Chondrocyte (in vitro differentiated cells): ENCODE measurements at regions not wholly inside any gene's neighbourhood (a gene's known extent, or its start where the extent isn't known, plus 50 kb on each side); places are given as distances from the start of the nearest gene placed in this dataset.

Source experiments
- DNase-seq: peaks from one replicate; pipeline ENCODE4 v3.0.0; 2021; ENCODE audit warnings: mixed read lengths, low spot score
- H3K27ac Mint-ChIP-seq: one replicate; pipeline ENCODE4 v1.8.0; 2021; ENCODE audit warnings: mild to moderate bottlenecking, moderate library complexity, mixed read lengths; ENCODE audit not compliant: unreplicated experiment
- H3K27me3 Mint-ChIP-seq: 2 replicates; pipeline ENCODE4 v1.8.0; 2021; ENCODE audit warnings: low read depth, mixed read lengths
- H3K36me3 Mint-ChIP-seq: 2 replicates; pipeline ENCODE4 v1.8.0; 2021; ENCODE audit warnings: low read depth, mixed read lengths
- H3K4me1 Mint-ChIP-seq: 2 replicates; pipeline ENCODE4 v1.8.0; 2021; ENCODE audit warnings: low read depth, mild to moderate bottlenecking, mixed read lengths
- H3K4me3 Mint-ChIP-seq: one replicate; pipeline ENCODE4 v1.8.0; 2021; ENCODE audit warnings: mild to moderate bottlenecking, moderate library complexity, mixed read lengths; ENCODE audit not compliant: unreplicated experiment
- H3K9me3 Mint-ChIP-seq: 2 replicates; pipeline ENCODE4 v1.8.0; 2021; ENCODE audit warnings: low read depth, mixed read lengths
- CTCF ChIP-seq: fragments of 200-600 bp; sonication (generic); IDR thresholded peaks from 2 replicates; pipeline ENCODE4 v1.5.0; 2021; ENCODE audit warnings: antibody characterized with exemption, mild to moderate bottlenecking, moderate library complexity

- Mint-ChIP-seq H3K4me3 (no peak overlapping the region), H3K36me3 (no peaks in the 10 kb centered on the region), H3K27ac (no peak overlapping the region), H3K4me1 (no peaks in the 10 kb centered on the region), H3K27me3 (peaks cover 6% of the 10 kb centered on the region), H3K9me3 (no peaks in the 10 kb centered on the region)
- no peak for DNase-seq
- no peak for TF ChIP-seq CTCF
These were observed 114.0 kb upstream of the PJA1 start for GRCh38 chrX:69279234-69279633.

GRCh38 chrX:69278031-69278687 is 112.9 kb upstream of the PJA1 start:
- no peak for DNase-seq
- H3K36me3 Mint-ChIP-seq, result no peaks in the 10 kb centered on the region
- H3K27ac Mint-ChIP-seq, result no peak overlapping the region

GRCh38 chrX:69277369-69277990 is 112.2 kb upstream of the PJA1 start:
- Mint-ChIP-seq H3K27ac (no peak overlapping the region), H3K4me1 (no peaks in the 10 kb centered on the region), H3K36me3 (no peaks in the 10 kb centered on the region), H3K9me3 (no peaks in the 10 kb centered on the region), H3K27me3 (peaks cover 8% of the 10 kb centered on the region), H3K4me3 (no peak overlapping the region)
- TF ChIP-seq CTCF, result no peak
- no peak for DNase-seq

More at GRCh38 chrX:69278031-69278687, 112.9 kb upstream of the PJA1 start:
- H3K4me3 Mint-ChIP-seq, result no peak overlapping the region
- no peaks in the 10 kb centered on the region for H3K9me3 Mint-ChIP-seq
- H3K27me3 Mint-ChIP-seq, result peaks cover 8% of the 10 kb centered on the region
- TF ChIP-seq CTCF, result no peak
- H3K4me1 Mint-ChIP-seq, result no peaks in the 10 kb centered on the region

- Mint-ChIP-seq H3K9me3 (peaks cover 3% of the 10 kb centered on the region), H3K27me3 (peaks cover 2% of the 10 kb centered on the region), H3K4me3 (no peak overlapping the region), H3K27ac (no peak overlapping the region), H3K4me1 (no peaks in the 10 kb centered on the region), H3K36me3 (no peaks in the 10 kb centered on the region)
- no peak for DNase-seq
- TF ChIP-seq CTCF, result no peak
These were observed 103.4 kb upstream of the PJA1 start for GRCh38 chrX:69268611-69269010.

GRCh38 chrX:69264158-69264581 is 98.9 kb upstream of the PJA1 start:
- TF ChIP-seq CTCF, result no peak
- no peak for DNase-seq
- no peak overlapping the region for H3K4me3 Mint-ChIP-seq
- H3K27me3 Mint-ChIP-seq, result peaks cover 19% of the 10 kb centered on the region
- H3K36me3 Mint-ChIP-seq, result no peaks in the 10 kb centered on the region
- H3K9me3 Mint-ChIP-seq, result peaks cover 6% of the 10 kb centered on the region
- no peaks in the 10 kb centered on the region for H3K4me1 Mint-ChIP-seq
- H3K27ac Mint-ChIP-seq, result no peak overlapping the region
